Transverse colon (tissue), 1 donor: ENCODE measurements at regions not wholly inside any gene's neighbourhood (a gene's known extent, or its start where the extent isn't known, plus 50 kb on each side); places are given as distances from the start of the nearest gene placed in this dataset.

Experiments
- EP300 ChIP-seq: sonication (generic); formaldehyde crosslinking; IDR thresholded peaks from one replicate; pipeline ENCODE4 v1.6.1; 2017; ENCODE audit warnings: antibody characterized with exemption, low read depth
- POLR2A ChIP-seq: fragments of 450-650 bp; IDR thresholded peaks from one replicate; pipeline ENCODE4 v1.6.1; 2016; ENCODE audit warnings: antibody characterized with exemption, mild to moderate bottlenecking, moderate library complexity

DNA sequence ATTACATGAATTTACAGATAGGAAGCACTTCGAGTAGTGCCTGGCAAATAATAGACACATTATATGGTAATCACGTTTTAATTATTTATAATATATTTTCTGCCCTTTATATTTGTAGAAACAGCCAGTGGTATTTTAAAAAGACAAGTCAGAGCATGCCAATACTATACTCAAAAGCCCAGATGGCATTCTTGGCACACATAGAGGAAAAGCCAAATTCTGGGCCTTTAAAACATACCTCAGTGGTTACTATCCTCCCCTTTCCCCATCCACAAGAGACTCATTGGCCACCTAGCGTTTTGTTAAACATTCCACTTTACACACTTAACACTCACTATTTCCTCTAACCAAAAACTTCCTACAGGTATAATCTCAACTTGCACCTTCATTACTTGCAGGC lies 63.3 kb upstream of the ZNF804A start:
- TF ChIP-seq POLR2A = no peak
- no peak for TF ChIP-seq EP300
